Aorta (tissue), 5 donors: ENCODE measurements at regions not wholly inside any gene's neighbourhood (a gene's known extent, or its start where the extent isn't known, plus 50 kb on each side); places are given as distances from the start of the nearest gene placed in this dataset.

Experiments
- ATAC-seq: fragments of 200-7000 bp; cut with Tn5 transposase; one replicate; pipeline ENCODE4 v1.9.1; 2022; ENCODE audit warnings: moderate library complexity; ENCODE audit not compliant: low FRiP score
- DNase-seq, 2 donors: peaks; one replicate each; pipeline ENCODE4 v3.0.0-alpha.2; 2020
- H3K27ac ChIP-seq, 2 donors: one replicate each; pipeline ENCODE4 v1.5.1; 2013; ENCODE audit warnings: low read length in 2 of 2, mild to moderate bottlenecking in 2 of 2, moderate library complexity in 2 of 2, control low read depth in 1 of 2, inconsistent platforms in 1 of 2, low read depth in 1 of 2
- H3K27me3 ChIP-seq, 2 donors: one replicate each; pipeline ENCODE4 v1.6.1; 2013; ENCODE audit warnings: control low read depth in 1 of 2, low read length in 1 of 2, mild to moderate bottlenecking in 1 of 2, moderate library complexity in 1 of 2; ENCODE audit not compliant: insufficient read depth in 2 of 2, control insufficient read depth in 1 of 2
- H3K36me3 ChIP-seq, 2 donors: one replicate each; pipeline ENCODE4 v1.6.1; 2013; ENCODE audit warnings: control low read depth in 1 of 2, low read length in 1 of 2, mild to moderate bottlenecking in 1 of 2; ENCODE audit not compliant: insufficient read depth in 2 of 2, control insufficient read depth in 1 of 2
- H3K4me1 ChIP-seq, 2 donors: one replicate each; pipeline ENCODE4 v1.6.1; 2013; ENCODE audit warnings: low read length in 2 of 2, control low read depth in 1 of 2, mild to moderate bottlenecking in 1 of 2, moderate library complexity in 1 of 2; ENCODE audit not compliant: insufficient read depth in 2 of 2, control insufficient read depth in 1 of 2
- H3K4me3 ChIP-seq, 2 donors: one replicate each; pipeline ENCODE4 v1.5.1; 2013; ENCODE audit warnings: low read length in 2 of 2, control low read depth in 1 of 2, mild to moderate bottlenecking in 1 of 2
- H3K9me3 ChIP-seq: one replicate; pipeline ENCODE4 v1.6.1; 2013; ENCODE audit warnings: mild to moderate bottlenecking, low read length; ENCODE audit not compliant: control insufficient read depth
- WGBS, 2 donors: extraction: QIAGEN DNeasy Blood & Tissue Kit; methylation state at CpG; one replicate each; pipeline ENCODE4 v1.1.7; 2013; 5-methylcytosine and 5-hydroxymethylcytosine counted together
- intact Hi-C, 2 donors: fragments of 100-400 bp; cut with DNase I; formaldehyde crosslinking; loops; one replicate each; pipeline versions ENCODE4 v1.14.2 to v1.15.0; 2022
- donor health status: healthy with polysubstance abuse.
- donor health status: Bipolar disorder and iron deficiency.
- donor health status: DM: no; HTN: no; CAD: no.
- donor health status: DM: no; HTN: no; CAD: no.
- donor health status: DM: yes; HTN: yes; CAD: no.

- Histone ChIP-seq H3K4me3 (no peak overlapping the region), H3K4me1 (no peaks in the 10 kb centered on the region), H3K36me3 (no peaks in the 10 kb centered on the region), H3K27ac (no peak overlapping the region), H3K9me3 (no peaks in the 10 kb centered on the region), H3K27me3 (no peaks in the 10 kb centered on the region)
- intact Hi-C loops = loop anchor here in 1 of 2 donors (10.0 kb wide), 1 partner anchor 737 kb away; the partner anchor contains the start of gene INHBB
- DNase-seq (no peak), ATAC-seq (no peak)
- WGBS, 2 donors = 88 to 100% methylated on average over 1 of the region's 1 CpG
Observed at GRCh38 chr2:121082191-121082590, 202.8 kb downstream of the TFCP2L1 start.

- H3K36me3 ChIP-seq = no peaks in the 10 kb centered on the region
- H3K27ac ChIP-seq = no peak overlapping the region
- 29 to 45% methylated on average over 15 of the region's 15 CpGs for WGBS, 2 donors
- no peaks in the 10 kb centered on the region for H3K9me3 ChIP-seq
- no peaks in the 10 kb centered on the region for H3K27me3 ChIP-seq
- H3K4me1 ChIP-seq = no peaks in the 10 kb centered on the region
- DNase-seq (no peak), ATAC-seq (no peak)
- H3K4me3 ChIP-seq = no peak overlapping the region
- intact Hi-C loops = loop anchor here in 1 of 2 donors (10.0 kb wide), 1 partner anchor 739 kb away; the partner anchor contains the start of gene INHBB
Observed at GRCh38 chr2:121084130-121084680, 200.8 kb downstream of the TFCP2L1 start.

GRCh38 chr2:121085801-121086200, 199.2 kb downstream of the TFCP2L1 start:
- DNase-seq (no peak), ATAC-seq (no peak)
- Histone ChIP-seq H3K4me3 (no peak overlapping the region), H3K27me3 (no peaks in the 10 kb centered on the region), H3K36me3 (no peaks in the 10 kb centered on the region), H3K27ac (no peak overlapping the region), H3K9me3 (no peaks in the 10 kb centered on the region), H3K4me1 (no peaks in the 10 kb centered on the region)
- intact Hi-C loops = loop anchor here in 1 of 2 donors (5.0 to 10.0 kb wide), 2 partner anchors 272 to 741 kb away; partner anchors contain the start of gene INHBB
- 21 to 27% methylated on average over 5 of the region's 5 CpGs for WGBS, 2 donors

GRCh38 chr2:121086450-121086849, 198.6 kb downstream of the TFCP2L1 start:
- H3K9me3 ChIP-seq = no peaks in the 10 kb centered on the region
- intact Hi-C loops = loop anchor here in 1 of 2 donors (5.0 to 10.0 kb wide), 2 partner anchors 271 to 742 kb away; partner anchors contain the start of gene INHBB
- H3K27ac ChIP-seq = no peak overlapping the region
- peak in 1 of 2 donors; percentile 51 for DNase-seq
- no peaks in the 10 kb centered on the region for H3K4me1 ChIP-seq
- H3K27me3 ChIP-seq = no peaks in the 10 kb centered on the region
- H3K36me3 ChIP-seq = no peaks in the 10 kb centered on the region
- 88 to 89% methylated on average over 12 of the region's 12 CpGs for WGBS, 2 donors
- ATAC-seq = no peak
- H3K4me3 ChIP-seq = no peak overlapping the region

DNA sequence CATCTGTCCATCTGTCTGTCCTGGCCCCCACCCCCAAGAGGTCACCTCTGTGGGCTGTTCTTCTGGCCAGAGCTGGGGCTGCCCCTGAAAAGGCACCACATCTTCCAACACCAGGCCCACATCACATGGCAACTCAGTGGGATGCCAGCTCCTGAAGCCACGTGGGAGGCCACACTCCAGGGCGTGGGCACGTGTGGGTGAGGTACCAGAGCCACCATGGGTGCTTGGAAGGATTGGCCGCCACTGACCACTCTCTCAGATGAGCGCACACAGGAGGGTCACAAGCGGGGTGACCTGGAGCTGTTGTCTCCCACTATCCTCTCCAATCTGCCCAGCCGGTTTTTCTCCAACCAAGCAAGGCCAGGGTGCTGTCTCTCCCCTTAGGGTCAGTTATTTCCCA, 197.9 kb downstream of the TFCP2L1 start:
- intact Hi-C loops = loop anchor here in 1 of 2 donors (5.0 to 10.0 kb wide), 2 partner anchors 270 to 742 kb away; partner anchors contain the start of gene INHBB
- no peak for ATAC-seq
- no peaks in the 10 kb centered on the region for H3K27me3 ChIP-seq
- H3K9me3 ChIP-seq = no peaks in the 10 kb centered on the region
- H3K4me3 ChIP-seq = no peak overlapping the region
- no peak overlapping the region for H3K27ac ChIP-seq
- no peaks in the 10 kb centered on the region for H3K4me1 ChIP-seq
- DNase-seq = peak in 1 of 2 donors; percentile 75
- 96 to 97% methylated on average over 7 of the region's 7 CpGs for WGBS, 2 donors
- H3K36me3 ChIP-seq = no peaks in the 10 kb centered on the region

DNA sequence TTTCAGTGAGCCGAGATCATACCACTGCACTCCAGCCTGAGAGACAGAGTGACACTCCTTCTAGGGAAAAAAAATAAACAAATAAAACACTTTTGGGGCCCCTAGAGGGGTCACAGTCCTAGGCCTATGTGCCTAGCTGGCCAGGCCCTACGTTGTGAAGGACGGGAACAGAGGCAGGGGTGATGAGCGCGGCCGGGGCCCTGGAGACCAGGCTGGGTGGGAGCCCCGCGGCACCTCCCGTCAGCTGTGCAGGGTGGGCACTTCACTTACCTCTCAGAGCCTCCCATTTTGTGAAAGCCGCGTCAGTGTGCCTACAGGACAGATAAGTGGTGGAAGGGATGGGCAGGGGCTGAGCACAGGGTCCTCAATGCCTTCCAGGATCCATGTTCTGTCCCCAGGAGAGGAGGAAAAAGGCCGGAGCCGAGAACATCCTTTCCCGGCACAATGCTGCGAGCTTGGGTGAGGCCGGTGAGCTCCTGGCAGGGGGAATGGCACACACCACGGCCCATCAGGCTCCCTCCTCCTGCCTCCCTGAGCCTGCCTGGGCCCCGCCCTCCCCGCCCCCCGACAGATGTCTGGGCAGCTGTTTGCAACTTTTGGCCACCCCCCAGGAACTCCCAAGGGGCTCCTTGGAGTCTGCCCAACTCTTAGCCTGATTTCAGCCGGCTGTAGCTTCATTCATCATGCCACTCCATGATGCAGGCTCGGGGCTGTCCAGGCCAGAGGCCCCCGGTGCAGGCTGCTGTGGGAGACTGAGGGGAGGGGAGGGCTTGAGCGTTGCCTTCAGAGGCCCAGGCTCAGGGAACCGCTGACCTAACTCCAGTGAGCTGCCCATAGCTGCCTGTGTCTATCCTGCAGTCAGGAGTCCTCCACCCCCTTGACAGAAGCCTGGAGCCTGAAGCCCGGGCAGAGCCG, 196.5 kb downstream of the TFCP2L1 start:
- DNase-seq (peak in 1 of 2 donors; percentile 80), ATAC-seq (peak; percentile 51)
- H3K9me3 ChIP-seq = no peaks in the 10 kb centered on the region
- no peaks in the 10 kb centered on the region for H3K27me3 ChIP-seq
- H3K4me3 ChIP-seq = no peak overlapping the region
- no peaks in the 10 kb centered on the region for H3K4me1 ChIP-seq
- no peak overlapping the region for H3K27ac ChIP-seq
- WGBS, 2 donors = 43% methylated on average over 25 to 27 of the region's 27 CpGs
- no peaks in the 10 kb centered on the region for H3K36me3 ChIP-seq
- intact Hi-C loops = loop anchor here in 1 of 2 donors (5.0 to 10.0 kb wide), 2 partner anchors 269 to 744 kb away; partner anchors contain the start of gene INHBB

DNA sequence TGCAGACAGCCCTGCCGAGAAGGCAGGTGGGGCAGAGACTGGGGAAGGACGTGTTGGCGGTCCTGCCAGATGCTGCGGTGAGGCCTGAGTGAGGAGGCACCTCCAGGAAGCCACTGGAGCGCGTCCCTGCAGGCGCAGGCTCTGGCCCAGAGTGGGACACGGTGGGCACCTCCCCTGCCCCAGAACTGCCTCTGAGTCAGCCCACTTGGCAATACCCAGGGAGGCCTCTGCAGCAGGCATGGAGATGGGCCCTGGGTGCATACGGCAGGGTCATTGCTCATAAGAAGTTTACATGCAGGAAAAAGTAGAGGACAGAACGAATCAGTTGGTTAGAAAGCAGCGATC, 195.9 kb downstream of the TFCP2L1 start:
- peak in 1 of 2 donors; percentile 70 for DNase-seq
- Histone ChIP-seq H3K27ac (no peak overlapping the region), H3K9me3 (no peaks in the 10 kb centered on the region), H3K27me3 (no peaks in the 10 kb centered on the region), H3K36me3 (no peaks in the 10 kb centered on the region), H3K4me1 (no peaks in the 10 kb centered on the region), H3K4me3 (no peak overlapping the region)
- WGBS, 2 donors = 30 to 40% methylated on average over 11 of the region's 11 CpGs
- intact Hi-C loops = loop anchor here in 1 of 2 donors (5.0 to 10.0 kb wide), 2 partner anchors 268 to 744 kb away; partner anchors contain the start of gene INHBB
- ATAC-seq = peak; percentile 21

- no peaks in the 10 kb centered on the region for H3K36me3 ChIP-seq
- DNase-seq (peak in 1 of 2 donors; percentile 55), ATAC-seq (no peak)
- 93 to 94% methylated on average over 18 of the region's 18 CpGs for WGBS, 2 donors
- no peaks in the 10 kb centered on the region for H3K27me3 ChIP-seq
- H3K4me1 ChIP-seq = no peaks in the 10 kb centered on the region
- intact Hi-C loops = loop anchor here in 1 of 2 donors (10.0 kb wide), 1 partner anchor 265 kb away; no protein-coding TSS in a partner anchor
- H3K4me3 ChIP-seq = no peak overlapping the region
- no peaks in the 10 kb centered on the region for H3K9me3 ChIP-seq
- H3K27ac ChIP-seq = no peak overlapping the region
Observed at GRCh38 chr2:121090088-121090715, 194.8 kb downstream of the TFCP2L1 start.
